Peyer's patch (tissue), 4 donors: ENCODE measurements at regions not wholly inside any gene's neighbourhood (a gene's known extent, or its start where the extent isn't known, plus 50 kb on each side); places are given as distances from the start of the nearest gene placed in this dataset.

Experiments used
- DNase-seq, 3 donors: peaks; one replicate each; pipeline ENCODE4 v3.0.0-alpha.2; 2017 to 2019
- H3K27ac ChIP-seq, 4 donors: fragments of 200-600 bp; sonication (generic); one replicate each; pipeline ENCODE4 v1.5.1; 2016 to 2019
- H3K27me3 ChIP-seq, 2 donors: fragments of 200-600 bp; sonication (generic); one replicate each; pipeline ENCODE4 v1.5.1; 2019
- H3K36me3 ChIP-seq, 3 donors: fragments of 200-600 bp; sonication (generic); one replicate each; pipeline ENCODE4 v1.5.1; 2016 to 2019
- H3K4me1 ChIP-seq, 4 donors: fragments of 200-600 bp; sonication (generic); one replicate each; pipeline ENCODE4 v1.5.1; 2016 to 2019
- H3K4me3 ChIP-seq, 4 donors: fragments of 200-600 bp; sonication (generic); 1 replicate in 3 of 4; 2 replicates in 1 of 4; pipeline ENCODE4 v1.5.1; 2016 to 2019; ENCODE audit warnings: mild to moderate bottlenecking in 1 of 4
- H3K9me3 ChIP-seq, 4 donors: fragments of 200-600 bp; sonication (generic); one replicate each; pipeline ENCODE4 v1.5.1; 2016 to 2019; ENCODE audit warnings: mild to moderate bottlenecking in 1 of 4
- CTCF ChIP-seq, 6 experiments: fragments of 450-650 bp in 4 of 6; fragments of 200-600 bp in 2 of 6; sonication (generic) in 1 of 6; IDR thresholded peaks; one replicate each; pipeline ENCODE4 v1.5.1; 2017 to 2019; ENCODE audit warnings: antibody characterized with exemption in 6 of 6, mild to moderate bottlenecking in 3 of 6, moderate library complexity in 1 of 6
- POLR2A ChIP-seq, 2 donors: fragments of 450-650 bp; IDR thresholded peaks; one replicate each; pipeline ENCODE4 v1.5.1; 2017; ENCODE audit warnings: antibody characterized with exemption in 2 of 2, mild to moderate bottlenecking in 2 of 2, moderate library complexity in 2 of 2

- Histone ChIP-seq H3K27me3 (no peaks in the 10 kb centered on the region), H3K4me1 (no peaks in the 10 kb centered on the region), H3K36me3 (no peaks in the 10 kb centered on the region), H3K9me3 (no peaks in the 10 kb centered on the region), H3K4me3 (no peak overlapping the region), H3K27ac (no peak overlapping the region)
- no peak for DNase-seq
- TF ChIP-seq POLR2A (IDR thresholded peaks at IDR 0.05) (no peak), CTCF (IDR thresholded peaks at IDR 0.05) (no peak)
These were observed 92.7 kb upstream of the KLF12 start for GRCh38 chr13:74226791-74227475.

- Histone ChIP-seq H3K9me3 (no peaks in the 10 kb centered on the region), H3K27me3 (no peaks in the 10 kb centered on the region), H3K4me1 (no peaks in the 10 kb centered on the region), H3K27ac (peak overlapping the region in 1 of 4 donors; percentile 47), H3K4me3 (no peak overlapping the region), H3K36me3 (no peaks in the 10 kb centered on the region)
- DNase-seq = peak in 1 of 3 donors; percentile 55
- TF ChIP-seq CTCF (IDR thresholded peaks at IDR 0.05) = no peak
- no peak for TF ChIP-seq POLR2A (IDR thresholded peaks at IDR 0.05)
These were observed 87.5 kb upstream of the KLF12 start for GRCh38 chr13:74221752-74222151.

GRCh38 chr13:74219566-74219965 is 85.4 kb upstream of the KLF12 start:
- H3K4me3 ChIP-seq = no peak overlapping the region
- DNase-seq = no peak
- no peaks in the 10 kb centered on the region for H3K9me3 ChIP-seq
- H3K27ac ChIP-seq = no peak overlapping the region
- no peaks in the 10 kb centered on the region for H3K4me1 ChIP-seq
- TF ChIP-seq CTCF (IDR thresholded peaks at IDR 0.05) (no peak), POLR2A (IDR thresholded peaks at IDR 0.05) (no peak)
- H3K36me3 ChIP-seq = no peaks in the 10 kb centered on the region
- H3K27me3 ChIP-seq = no peaks in the 10 kb centered on the region

- TF ChIP-seq POLR2A (IDR thresholded peaks at IDR 0.05) = no peak
- no peak for TF ChIP-seq CTCF (IDR thresholded peaks at IDR 0.05)
- no peak for DNase-seq
- Histone ChIP-seq H3K9me3 (no peaks in the 10 kb centered on the region), H3K36me3 (no peaks in the 10 kb centered on the region), H3K4me1 (no peaks in the 10 kb centered on the region), H3K27me3 (no peaks in the 10 kb centered on the region), H3K27ac (no peak overlapping the region), H3K4me3 (no peak overlapping the region)
These were observed 84.1 kb upstream of the KLF12 start for GRCh38 chr13:74218291-74218690.

GRCh38 chr13:74217811-74218210 is 83.6 kb upstream of the KLF12 start:
- Histone ChIP-seq H3K36me3 (no peaks in the 10 kb centered on the region), H3K27me3 (no peaks in the 10 kb centered on the region), H3K9me3 (no peaks in the 10 kb centered on the region), H3K4me3 (no peak overlapping the region), H3K27ac (no peak overlapping the region), H3K4me1 (no peaks in the 10 kb centered on the region)
- TF ChIP-seq CTCF (IDR thresholded peaks at IDR 0.05) (no peak), POLR2A (IDR thresholded peaks at IDR 0.05) (no peak)
- no peak for DNase-seq

GRCh38 chr13:74215420-74215819 is 81.2 kb upstream of the KLF12 start:
- H3K27me3 ChIP-seq = no peaks in the 10 kb centered on the region
- TF ChIP-seq CTCF (IDR thresholded peaks at IDR 0.05) (no peak), POLR2A (IDR thresholded peaks at IDR 0.05) (no peak)
- H3K36me3 ChIP-seq = no peaks in the 10 kb centered on the region
- no peaks in the 10 kb centered on the region for H3K9me3 ChIP-seq
- DNase-seq = no peak
- H3K4me1 ChIP-seq = no peaks in the 10 kb centered on the region
- no peak overlapping the region for H3K4me3 ChIP-seq
- no peak overlapping the region for H3K27ac ChIP-seq
